Body of pancreas (tissue), 4 donors: ENCODE measurements at regions not wholly inside any gene's neighbourhood (a gene's known extent, or its start where the extent isn't known, plus 50 kb on each side); places are given as distances from the start of the nearest gene placed in this dataset.

Experiments used
- CTCF ChIP-seq, 7 experiments: fragments of 450-650 bp in 4 of 7; fragments of 200-600 bp in 3 of 7; sonication (generic) in 3 of 7; IDR thresholded peaks; one replicate each; pipeline ENCODE4 v1.5.1; 2016 to 2019; ENCODE audit warnings: antibody characterized with exemption in 7 of 7
- POLR2A ChIP-seq, 3 donors: fragments of 450-650 bp; IDR thresholded peaks; one replicate each; pipeline ENCODE4 v1.6.1; 2016; ENCODE audit warnings: antibody characterized with exemption in 3 of 3, mild to moderate bottlenecking in 2 of 3

- TF ChIP-seq CTCF (IDR thresholded peaks at IDR 0.05) (no peak), POLR2A (IDR thresholded peaks at IDR 0.05) (no peak)
These were observed 197.8 kb downstream of the PCDH7 start for GRCh38 chr4:30917946-30918345.
